ENCODE measurements at regions not wholly inside any gene's neighbourhood (a gene's known extent, or its start where the extent isn't known, plus 50 kb on each side); places are given as distances from the start of the nearest gene placed in this dataset.

GRCh38 chr4:66667249-66667648 is 878.1 kb downstream of the CENPC start:
- no peak for DNase-seq

- no peak for DNase-seq
Measured at GRCh38 chr4:66662620-66663019, 882.7 kb downstream of the CENPC start.

- DNase-seq, result no peak
Measured at GRCh38 chr4:66658809-66659208, 886.5 kb downstream of the CENPC start.

- DNase-seq, result no peak
Measured at GRCh38 chr4:66655505-66655904, 889.8 kb downstream of the CENPC start.

GRCh38 chr4:66653937-66654336 is 891.4 kb downstream of the CENPC start:
- no peak for DNase-seq

GRCh38 chr4:66649236-66649635 is 896.1 kb downstream of the CENPC start:
- no peak for DNase-seq

- no peak for DNase-seq
Measured at GRCh38 chr4:66647926-66648325, 897.4 kb downstream of the CENPC start.

GRCh38 chr4:66647476-66647875 is 897.8 kb downstream of the CENPC start:
- no peak for DNase-seq

GRCh38 chr4:66640233-66640990 is 904.9 kb downstream of the CENPC start:
- no peak for DNase-seq

- DNase-seq, result no peak
Measured at GRCh38 chr4:66639361-66639760, 905.9 kb downstream of the CENPC start.

- no peak for DNase-seq
Measured at GRCh38 chr4:66636349-66636748, 909.0 kb downstream of the CENPC start.

- DNase-seq, result no peak
Measured at GRCh38 chr4:66633477-66633876, 911.8 kb downstream of the CENPC start.

GRCh38 chr4:66629927-66630326 is 915.4 kb downstream of the CENPC start:
- DNase-seq, result no peak

GRCh38 chr4:66628146-66628545 is 917.2 kb downstream of the CENPC start:
- no peak for DNase-seq

- DNase-seq, result no peak
Measured at GRCh38 chr4:66625480-66625879, 919.8 kb downstream of the CENPC start.

- no peak for DNase-seq
Measured at GRCh38 chr4:66613591-66613990, 931.7 kb downstream of the CENPC start.

- DNase-seq, result no peak
Measured at GRCh38 chr4:66609014-66609413, 936.3 kb downstream of the CENPC start.

GRCh38 chr4:66606908-66607307 is 936.6 kb upstream of the EPHA5 start:
- DNase-seq, result no peak

- DNase-seq, result no peak
Measured at GRCh38 chr4:66606215-66606614, 935.9 kb upstream of the EPHA5 start.

GRCh38 chr4:66604192-66604591 is 933.9 kb upstream of the EPHA5 start:
- no peak for DNase-seq

GRCh38 chr4:66602622-66603021 is 932.3 kb upstream of the EPHA5 start:
- DNase-seq, result no peak

- no peak for DNase-seq
Measured at GRCh38 chr4:66591968-66592367, 921.7 kb upstream of the EPHA5 start.

GRCh38 chr4:66590488-66591215 is 920.4 kb upstream of the EPHA5 start:
- no peak for DNase-seq

- no peak for DNase-seq
Measured at GRCh38 chr4:66589183-66589582, 918.9 kb upstream of the EPHA5 start.

GRCh38 chr4:66585767-66586166 is 915.5 kb upstream of the EPHA5 start:
- DNase-seq, result no peak

Data from activated CD4-positive, CD25-positive, alpha-beta regulatory T cell treated with anti-CD3 and anti-CD28 coated beads, Interleukin-2, amount 50 U/mL, for 72 hours (primary cell).